SK-N-DZ (cell line): ENCODE measurements at regions not wholly inside any gene's neighbourhood (a gene's known extent, or its start where the extent isn't known, plus 50 kb on each side); places are given as distances from the start of the nearest gene placed in this dataset.

Source experiments
- DNase-seq: peaks from one replicate; pipeline ENCODE4 v3.0.0-alpha.2; 2015; ENCODE audit warnings: low spot score

DNA sequence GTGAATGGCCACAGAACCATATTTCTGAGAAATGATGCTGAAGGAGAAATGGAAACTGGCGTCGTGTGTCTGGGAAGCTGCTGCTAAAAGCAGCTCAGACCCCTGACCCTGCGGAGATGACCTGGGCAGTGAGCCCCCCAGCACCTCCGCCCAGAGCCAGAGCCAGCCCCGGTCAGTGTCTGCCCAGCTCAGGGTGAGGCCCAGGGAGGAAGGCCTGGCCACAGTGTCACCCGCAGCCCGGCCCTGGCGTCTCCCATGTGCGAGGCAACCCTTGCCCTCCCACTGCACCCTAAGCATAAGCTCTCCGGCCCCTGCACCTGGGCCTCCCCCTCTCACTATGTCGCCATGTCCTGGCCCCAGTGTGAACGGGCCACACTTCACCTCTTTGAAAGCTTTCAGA, 502.8 kb downstream of the EIPR1 start:
- DNase-seq, result no peak

DNA sequence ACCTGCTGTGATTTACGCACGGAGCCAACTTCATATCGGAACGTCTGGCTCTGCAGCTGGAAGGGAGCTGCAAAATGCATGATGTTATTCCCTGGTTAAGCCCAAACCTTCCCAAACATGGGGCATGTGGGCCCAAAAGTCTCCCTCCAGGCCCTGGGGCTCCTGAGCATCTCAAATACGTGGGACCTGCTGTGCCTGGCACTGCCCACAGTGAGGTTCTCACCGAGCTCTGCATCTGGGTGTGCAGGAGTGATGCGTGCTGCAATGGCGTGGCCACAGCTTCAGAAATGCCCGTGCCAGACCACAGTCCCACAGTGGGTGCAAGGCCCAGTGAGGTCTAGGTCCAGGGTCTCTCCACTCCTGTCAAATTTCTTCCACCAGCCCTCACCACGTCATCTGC, 503.3 kb downstream of the EIPR1 start:
- no peak for DNase-seq

DNA sequence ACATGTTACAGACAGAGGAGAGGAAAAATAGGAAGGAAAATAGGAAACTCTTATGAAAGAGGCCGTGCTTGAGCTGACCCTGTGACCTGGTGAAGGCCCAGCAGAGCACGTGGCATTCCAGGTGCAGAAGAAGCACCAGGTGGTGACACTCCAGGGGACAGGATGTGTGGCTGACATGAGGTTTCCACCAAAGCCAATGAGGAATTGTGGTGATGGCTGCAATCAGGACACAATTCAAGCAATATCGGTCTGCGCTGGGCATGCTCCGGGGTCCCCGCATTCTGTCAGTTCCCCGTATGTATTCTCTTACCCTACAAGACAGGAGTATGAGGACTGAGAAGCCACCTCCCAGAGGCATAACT, 504.2 kb downstream of the EIPR1 start:
- DNase-seq, result no peak

DNA sequence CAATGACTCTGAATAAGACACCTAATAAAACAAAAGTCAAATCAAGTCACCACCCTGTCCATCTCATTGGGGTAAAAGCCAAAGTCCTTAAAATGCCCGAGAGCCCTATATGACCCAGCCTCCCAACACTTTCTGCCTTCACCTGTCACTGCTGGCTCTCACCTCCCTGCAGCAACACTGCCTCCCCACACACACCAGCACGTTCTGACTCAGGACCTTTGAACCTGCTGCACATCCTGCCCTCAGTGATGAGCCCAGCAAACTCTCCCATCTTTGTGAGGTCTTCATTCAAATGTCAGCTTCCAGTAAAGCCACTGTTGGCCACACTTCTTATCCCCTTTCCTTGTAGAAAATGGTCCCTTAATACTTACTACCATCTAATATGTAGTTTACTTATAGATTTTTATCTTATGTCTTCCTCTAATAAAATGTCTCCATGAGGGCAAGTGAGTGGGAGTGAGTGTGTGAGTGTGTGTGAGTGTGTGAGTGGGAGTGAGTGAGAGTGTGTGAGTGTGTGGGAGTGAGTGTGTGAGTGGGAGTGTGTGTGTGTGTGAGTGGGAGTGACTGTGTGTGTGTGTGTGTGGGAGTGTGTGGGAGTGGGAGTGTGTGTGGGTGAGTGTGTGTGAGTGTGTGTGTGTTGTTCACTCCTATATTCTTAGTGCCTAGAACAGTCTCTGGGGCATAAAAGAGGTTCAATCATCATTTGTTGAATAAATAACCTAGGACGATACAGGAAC, 504.7 kb downstream of the EIPR1 start:
- DNase-seq, result no peak

GRCh38 chr2:2872309-2872617, 505.4 kb downstream of the EIPR1 start:
- no peak for DNase-seq

DNA sequence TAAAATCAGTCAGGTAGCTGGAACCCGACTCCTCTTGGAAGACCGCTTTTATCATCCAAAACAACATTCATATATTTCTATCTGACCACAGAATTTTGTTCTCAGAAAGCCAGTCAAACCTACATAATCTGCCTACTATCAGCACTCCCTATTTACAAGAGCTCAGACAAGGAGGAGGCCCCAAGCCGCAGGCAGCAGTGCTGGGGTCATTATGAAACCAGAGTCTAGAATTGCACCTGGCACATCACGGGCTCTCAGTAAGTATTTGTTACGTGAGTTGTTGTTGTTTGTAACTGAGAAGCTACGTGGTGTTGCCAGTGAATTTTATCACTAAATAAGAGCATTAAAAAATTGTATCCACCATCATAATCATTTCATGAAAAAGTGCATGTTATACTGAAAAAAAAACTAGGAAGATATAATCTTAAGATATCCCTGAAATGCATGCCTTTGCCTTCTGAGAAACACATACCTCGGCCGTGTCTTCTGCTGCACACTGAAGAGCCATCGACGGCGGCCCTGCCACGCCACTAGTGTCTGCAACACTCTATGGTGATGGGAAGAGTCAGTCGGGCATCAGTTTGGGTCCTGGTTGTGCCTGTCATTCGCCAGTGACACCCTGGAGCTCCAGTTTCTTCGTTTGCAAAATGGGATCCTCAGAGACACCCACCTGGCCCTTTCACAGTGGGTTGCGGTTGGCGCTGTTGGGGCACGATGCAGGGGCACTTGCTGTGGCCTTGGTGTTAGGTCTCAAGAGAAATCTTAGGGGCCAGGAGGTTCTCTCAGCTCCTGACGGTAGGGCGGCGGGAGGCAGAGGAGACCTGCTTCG, 505.9 kb downstream of the EIPR1 start:
- no peak for DNase-seq

DNA sequence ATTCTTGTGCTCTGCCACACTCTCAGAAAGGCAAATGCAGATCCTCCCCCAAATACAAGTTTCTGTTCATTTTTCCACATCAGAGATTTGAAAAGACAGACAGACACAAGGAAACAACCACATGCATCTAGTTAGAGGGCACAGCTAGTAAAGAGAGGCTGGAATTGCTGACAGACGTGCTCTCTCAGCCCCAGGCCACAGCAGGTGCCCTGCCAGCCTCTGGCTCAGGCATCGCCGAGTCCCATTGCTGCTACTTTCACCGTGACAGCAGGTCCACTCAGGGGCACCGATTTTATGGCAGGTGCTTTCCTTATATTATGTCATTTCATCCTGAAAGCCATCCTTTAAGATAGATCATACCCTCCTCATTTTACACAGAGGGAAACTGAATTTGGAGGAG, 507.5 kb downstream of the EIPR1 start:
- DNase-seq, result no peak

DNA sequence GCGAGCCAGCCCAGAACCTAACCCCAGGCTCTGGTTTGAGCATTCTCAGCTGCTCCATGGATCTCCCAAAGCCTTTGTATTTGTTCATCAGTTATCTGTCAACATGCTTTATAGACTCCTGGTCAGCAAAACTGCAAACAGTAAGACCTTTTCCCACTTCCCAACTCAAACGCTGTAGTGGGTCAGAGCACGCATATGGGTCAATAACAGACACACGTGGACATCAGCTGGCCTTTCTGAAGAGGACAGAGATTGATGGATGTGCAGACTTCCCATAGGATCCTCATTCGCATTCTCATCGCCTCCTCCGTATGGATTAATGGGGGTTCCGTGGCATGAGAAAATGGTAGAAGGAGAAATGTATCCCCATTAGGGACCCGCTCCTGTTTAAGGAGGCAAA, 508.1 kb downstream of the EIPR1 start:
- no peak for DNase-seq

DNA sequence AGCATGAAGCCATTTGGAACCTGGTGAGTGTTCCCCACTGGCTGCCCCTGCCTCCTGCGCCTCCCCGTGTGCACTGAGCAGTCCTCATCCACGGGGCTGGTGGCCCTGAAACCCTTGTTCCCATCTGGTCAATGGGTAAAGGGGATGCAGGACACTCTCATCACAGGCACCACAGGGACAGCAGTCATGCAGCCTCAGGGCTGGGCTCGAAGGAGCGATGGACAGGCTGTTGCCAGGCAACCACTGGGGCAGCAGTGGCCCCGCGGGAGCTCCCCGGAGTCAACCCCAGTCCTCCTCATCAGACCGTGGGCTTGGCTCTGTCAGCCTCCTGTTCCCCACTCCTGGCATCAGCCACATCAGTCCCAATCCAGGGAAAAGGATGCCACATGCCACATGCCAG, 509.5 kb downstream of the EIPR1 start:
- no peak for DNase-seq

DNA sequence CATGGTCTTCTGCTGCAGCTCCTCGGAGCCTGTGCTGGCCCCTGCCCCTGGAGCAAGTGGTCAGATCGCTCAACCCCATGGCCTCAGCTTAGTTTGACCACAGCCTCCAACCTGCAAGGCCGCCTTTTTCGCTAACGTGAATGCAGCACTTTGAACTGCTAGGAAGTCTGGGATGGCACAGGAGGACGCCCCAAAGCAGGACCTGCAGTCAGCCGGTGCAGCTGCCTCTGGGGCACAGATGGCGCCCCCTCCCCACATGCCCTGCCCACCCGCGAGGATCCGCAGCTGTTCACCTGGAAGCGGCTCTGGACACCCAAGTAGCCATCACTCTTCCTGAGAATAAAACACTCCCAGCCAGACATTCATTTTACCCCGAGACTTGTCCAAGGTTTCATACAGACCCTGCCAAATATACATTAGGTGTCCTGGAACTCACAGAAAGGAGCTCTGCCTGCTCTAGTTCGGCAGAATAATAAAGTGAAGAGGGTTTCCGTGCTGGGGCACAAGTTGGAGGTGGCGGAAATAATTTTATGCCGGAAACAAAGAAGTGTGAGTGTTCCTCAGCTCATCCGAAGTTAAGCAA, 510.1 kb downstream of the EIPR1 start:
- no peak for DNase-seq

DNA sequence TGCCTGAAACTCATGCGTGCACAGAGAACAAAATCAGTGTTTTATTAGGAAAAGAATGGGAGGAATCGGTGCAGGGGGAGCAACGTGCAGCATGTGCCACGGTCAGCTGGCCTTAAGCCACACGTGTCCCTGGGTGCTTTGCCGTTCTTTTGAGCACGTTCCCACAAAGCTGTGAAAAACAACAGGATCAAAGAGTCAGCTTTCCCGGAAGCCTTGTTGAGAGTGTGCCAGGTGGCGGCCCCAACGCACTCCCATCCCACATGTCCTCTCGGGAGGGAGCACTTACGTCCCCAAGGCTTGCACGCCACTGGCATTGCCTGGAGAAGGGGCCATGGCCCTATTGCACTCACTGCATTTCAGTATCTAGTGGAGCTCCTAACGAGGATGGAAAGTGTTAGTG, 511.2 kb downstream of the EIPR1 start:
- no peak for DNase-seq

DNA sequence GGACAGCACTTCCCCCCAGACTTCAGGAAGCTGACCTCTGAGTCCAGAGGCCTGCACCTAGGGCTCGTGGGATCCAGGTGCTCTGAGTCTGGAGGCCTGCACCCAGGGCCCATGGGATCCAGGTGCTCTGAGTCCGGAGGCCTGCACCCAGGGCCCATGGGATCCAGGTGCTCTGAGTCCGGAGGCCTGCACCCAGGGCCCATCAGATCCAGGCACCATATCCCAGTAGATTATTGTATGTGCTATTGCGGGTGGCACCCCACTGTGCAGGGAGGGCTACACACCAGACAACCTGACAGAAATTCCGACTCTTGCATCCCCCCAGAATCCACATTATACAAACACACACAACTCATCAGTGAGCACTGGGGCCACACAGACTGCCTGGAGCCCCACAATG, 515.2 kb downstream of the EIPR1 start:
- DNase-seq, result no peak

DNA sequence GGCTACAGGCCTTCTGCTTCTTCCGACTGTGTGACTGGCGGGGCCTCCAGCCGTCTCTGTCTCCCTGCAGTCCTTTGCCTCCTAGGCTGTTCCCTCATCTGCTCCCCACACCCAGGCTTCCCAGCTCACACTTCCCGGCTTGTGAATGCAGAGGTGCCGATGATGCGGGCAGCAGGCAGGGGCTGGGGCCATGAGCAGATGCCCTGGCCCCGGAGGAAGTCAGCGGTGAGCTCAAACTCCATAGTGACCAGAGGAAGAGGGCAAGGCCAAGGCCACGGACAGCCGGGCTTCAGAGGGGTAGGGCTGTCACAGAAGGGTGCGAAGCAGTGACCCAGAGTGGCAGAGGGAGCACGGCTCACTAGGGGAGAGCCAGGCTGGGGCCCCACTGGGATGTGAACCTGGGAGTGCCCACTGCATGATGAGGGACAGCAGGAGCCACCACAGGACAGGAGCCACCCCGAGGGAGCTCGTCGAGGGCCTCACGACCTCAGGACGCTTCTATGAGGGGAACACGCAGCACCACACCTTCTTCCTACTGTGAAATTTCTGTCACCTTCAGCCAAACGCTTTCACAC, 515.9 kb downstream of the EIPR1 start:
- no peak for DNase-seq

DNA sequence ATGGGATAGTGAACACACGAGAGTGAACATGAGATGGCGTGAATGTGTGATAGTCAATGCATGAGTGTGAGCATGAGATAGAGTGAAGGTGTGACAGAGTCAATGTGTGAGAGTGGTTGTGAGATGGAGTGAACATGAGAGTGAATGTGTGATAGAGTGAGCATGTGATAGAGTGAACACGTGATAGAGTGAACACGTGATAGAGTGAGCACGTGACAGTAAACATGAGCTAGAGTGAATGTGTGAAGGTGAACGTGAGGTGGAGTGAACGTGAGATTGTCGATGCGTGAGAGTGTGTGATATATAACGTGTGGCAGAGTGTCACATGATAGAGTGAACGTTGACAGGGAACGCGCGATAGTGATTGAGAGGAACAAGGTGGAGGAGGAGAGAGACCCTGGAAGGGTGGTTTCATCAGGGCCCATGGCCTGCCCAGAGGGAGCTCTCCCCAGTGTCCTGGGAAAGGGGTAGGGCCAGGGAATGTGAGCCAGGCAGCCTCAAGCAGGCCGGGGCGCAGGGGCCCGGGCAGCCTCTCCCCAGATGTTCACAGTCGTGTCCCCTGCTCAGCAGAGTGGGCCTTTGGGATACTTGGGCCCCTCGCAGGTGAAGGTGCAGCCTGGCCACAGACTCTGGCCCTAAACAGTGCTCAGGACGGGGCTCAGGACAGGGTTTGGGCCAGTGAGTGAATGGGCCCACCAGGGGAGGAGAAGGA, 516.9 kb downstream of the EIPR1 start:
- no peak for DNase-seq

DNA sequence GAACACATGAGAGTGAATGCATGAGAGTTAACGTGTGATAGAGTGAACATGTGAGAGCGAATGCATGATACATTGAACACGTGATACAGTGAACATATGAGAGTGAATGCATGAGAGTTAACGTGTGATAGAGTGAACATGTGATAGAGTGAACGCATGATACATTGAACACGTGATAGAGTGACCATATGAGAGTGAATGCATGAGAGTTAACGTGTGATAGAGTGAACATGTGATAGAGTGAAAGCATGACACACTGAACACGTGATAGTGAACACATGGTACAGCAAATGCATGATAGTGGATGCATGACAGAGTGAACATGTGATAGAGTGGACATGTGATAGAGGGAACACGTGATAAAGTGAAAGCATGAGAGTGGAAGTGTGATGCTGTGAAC, 517.9 kb downstream of the EIPR1 start:
- no peak for DNase-seq

GRCh38 chr2:2859164-2859563, 518.5 kb downstream of the EIPR1 start:
- no peak for DNase-seq

GRCh38 chr2:2856723-2857415, 520.7 kb downstream of the EIPR1 start:
- no peak for DNase-seq

- DNase-seq, result no peak
Observed at GRCh38 chr2:2855297-2855696, 522.3 kb downstream of the EIPR1 start.

- DNase-seq, result no peak
Observed at GRCh38 chr2:2853346-2853745, 522.3 kb upstream of the MYT1L start.

DNA sequence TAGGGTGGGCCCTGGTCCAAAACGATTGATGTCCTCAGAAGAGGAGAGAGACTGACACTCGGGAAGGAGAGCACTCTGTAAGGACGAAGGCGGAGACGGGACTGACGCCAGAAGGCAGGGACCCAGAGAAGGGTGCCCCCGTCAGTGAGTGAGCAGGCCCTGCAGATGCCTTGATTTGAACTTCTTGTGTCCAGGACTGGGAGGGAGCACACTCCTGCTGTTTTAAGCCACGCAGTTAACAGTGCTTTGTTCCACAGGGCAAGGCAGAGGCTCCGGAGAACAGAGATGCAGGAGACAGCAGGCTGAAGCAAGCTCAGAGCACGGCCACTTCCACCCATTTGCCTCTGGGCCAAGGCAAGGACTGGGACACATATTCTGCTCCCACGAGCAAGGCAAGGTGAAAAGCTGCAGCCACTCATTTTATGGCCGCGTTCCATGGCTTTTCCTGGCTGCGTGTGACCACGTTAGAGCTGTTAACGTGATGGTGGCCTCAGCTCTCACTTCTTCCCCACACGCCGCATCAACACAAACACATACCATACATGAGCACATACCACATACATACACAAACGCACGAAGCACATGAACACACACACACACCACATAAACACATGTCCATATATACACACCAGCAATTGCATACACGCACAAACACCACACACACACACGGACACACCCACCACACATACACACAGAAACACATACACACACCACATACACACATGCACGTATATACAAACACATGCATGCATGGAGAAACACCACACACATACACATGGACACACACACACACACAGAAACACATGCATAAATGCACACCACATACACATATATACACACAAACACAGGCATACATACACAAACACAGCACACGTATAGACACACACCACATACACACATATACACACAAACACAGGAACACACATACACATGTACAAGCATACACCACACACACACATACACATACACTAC, 521.0 kb upstream of the MYT1L start:
- DNase-seq, result no peak
